ENCODE measurements at regions not wholly inside any gene's neighbourhood (a gene's known extent, or its start where the extent isn't known, plus 50 kb on each side); places are given as distances from the start of the nearest gene placed in this dataset.

DNA sequence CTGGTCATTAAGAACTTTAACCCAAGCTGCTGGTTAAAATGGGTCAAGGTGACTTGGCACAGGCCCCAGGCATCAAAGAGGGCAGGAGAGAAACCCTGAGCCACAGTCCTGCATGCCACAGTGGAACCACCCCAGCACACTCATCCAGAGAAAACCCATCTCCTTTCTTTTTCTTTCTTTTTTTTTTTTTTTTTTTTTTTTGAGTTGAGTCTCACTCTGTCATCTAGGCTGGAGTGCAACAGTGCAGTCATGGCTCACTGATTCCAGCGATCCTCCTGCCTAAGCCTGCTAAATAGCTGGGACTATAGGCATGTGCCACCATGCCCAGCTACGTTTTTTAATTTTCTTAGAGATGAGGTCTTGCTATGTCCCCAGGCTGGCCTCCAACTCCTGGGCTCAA is 109.2 kb upstream of the RAB4A start:
- H3K4me1 ChIP-seq (replicated peaks), result no peaks in the 10 kb centered on the region
- H3K27ac ChIP-seq, result no peak overlapping the region
- no peaks in the 10 kb centered on the region for H3K36me3 ChIP-seq
- H3K9me3 ChIP-seq, result no peaks in the 10 kb centered on the region
- DNase-seq (ENCODE audit: low spot score), result no peak
- 62% methylated on average over 2 of the region's 2 CpGs for WGBS
- TF ChIP-seq, protein P1, sequence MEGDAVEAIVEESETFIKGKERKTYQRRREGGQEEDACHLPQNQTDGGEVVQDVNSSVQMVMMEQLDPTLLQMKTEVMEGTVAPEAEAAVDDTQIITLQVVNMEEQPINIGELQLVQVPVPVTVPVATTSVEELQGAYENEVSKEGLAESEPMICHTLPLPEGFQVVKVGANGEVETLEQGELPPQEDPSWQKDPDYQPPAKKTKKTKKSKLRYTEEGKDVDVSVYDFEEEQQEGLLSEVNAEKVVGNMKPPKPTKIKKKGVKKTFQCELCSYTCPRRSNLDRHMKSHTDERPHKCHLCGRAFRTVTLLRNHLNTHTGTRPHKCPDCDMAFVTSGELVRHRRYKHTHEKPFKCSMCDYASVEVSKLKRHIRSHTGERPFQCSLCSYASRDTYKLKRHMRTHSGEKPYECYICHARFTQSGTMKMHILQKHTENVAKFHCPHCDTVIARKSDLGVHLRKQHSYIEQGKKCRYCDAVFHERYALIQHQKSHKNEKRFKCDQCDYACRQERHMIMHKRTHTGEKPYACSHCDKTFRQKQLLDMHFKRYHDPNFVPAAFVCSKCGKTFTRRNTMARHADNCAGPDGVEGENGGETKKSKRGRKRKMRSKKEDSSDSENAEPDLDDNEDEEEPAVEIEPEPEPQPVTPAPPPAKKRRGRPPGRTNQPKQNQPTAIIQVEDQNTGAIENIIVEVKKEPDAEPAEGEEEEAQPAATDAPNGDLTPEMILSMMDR (IDR thresholded peaks at IDR 0.05), result no peak
- TF ChIP-seq POLR2AphosphoS5 (IDR thresholded peaks at IDR 0.05), result no peak
- no peak for TF ChIP-seq POLR2A (IDR thresholded peaks at IDR 0.05)
- no peak overlapping the region for H3K4me3 ChIP-seq
- H3K27me3 ChIP-seq (replicated peaks; ENCODE audit: insufficient read depth), result no peaks in the 10 kb centered on the region
- intact Hi-C loops (cut with DNase I), result no loop called here

DNA sequence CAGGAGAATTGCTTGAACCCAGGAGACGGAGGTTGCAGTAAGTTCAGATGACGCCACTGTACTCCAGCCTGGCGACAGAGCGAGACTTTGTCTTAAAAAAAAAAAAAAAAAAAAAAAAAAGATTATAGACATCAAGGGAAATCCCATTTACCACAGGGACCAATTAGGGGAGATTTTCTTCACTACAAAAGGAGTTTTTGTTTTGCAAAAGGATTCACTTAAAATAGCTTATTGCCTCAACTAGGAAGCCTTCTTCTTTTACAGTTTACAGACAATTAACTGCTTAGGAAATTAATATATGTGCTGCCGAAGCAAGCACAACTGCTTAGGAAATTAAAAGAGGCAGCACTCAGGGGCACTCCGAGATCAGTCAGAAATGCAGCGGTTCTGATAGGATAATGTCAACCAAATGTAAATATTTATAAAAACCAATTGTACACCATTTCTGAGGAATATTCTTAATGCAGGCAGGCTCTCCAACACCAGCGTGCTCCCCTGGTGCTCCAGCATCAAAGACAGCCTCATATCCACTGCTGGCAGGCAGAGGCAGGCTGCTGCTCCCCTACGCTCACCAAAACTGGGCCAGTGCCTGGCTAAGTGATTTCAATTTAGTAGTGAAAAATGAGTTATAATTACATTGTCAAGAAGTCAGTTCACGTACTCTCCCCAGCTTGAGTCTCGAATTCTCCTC is 107.9 kb upstream of the RAB4A start:
- Histone ChIP-seq H3K4me3 (no peak overlapping the region), H3K9me3 (no peaks in the 10 kb centered on the region), H3K27me3 (replicated peaks; ENCODE audit: insufficient read depth) (no peaks in the 10 kb centered on the region), H3K36me3 (no peaks in the 10 kb centered on the region), H3K27ac (no peak overlapping the region), H3K4me1 (replicated peaks) (no peaks in the 10 kb centered on the region)
- 86% methylated on average over 11 of the region's 11 CpGs for WGBS
- TF ChIP-seq, protein P1 (IDR thresholded peaks at IDR 0.05), result no peak
- no peak for TF ChIP-seq POLR2A (IDR thresholded peaks at IDR 0.05)
- no peak for TF ChIP-seq POLR2AphosphoS5 (IDR thresholded peaks at IDR 0.05)
- intact Hi-C loops (cut with DNase I), result no loop called here
- DNase-seq (ENCODE audit: low spot score), result no peak

DNA sequence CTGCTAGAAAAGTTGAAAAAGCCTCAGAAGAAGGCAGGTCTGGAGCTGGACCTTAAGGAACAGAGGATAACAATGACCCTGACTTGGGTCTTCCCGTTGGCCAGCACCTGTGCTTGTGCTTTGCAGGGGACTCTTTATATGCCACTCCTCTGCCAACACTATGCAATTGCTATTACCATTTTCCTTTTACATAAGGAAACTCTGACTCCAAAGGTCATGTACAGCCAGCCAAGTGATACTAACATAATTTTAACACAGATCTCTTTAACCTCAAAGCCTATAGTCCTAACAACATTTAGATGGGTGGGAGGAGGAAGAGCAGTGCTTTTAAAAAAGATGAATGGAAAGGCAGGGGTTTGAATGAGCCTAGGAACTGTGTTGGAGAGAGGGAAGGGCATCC is 106.6 kb upstream of the RAB4A start:
- WGBS, result 88% methylated on average over 1 of the region's 1 CpG
- no peaks in the 10 kb centered on the region for H3K36me3 ChIP-seq
- no peak overlapping the region for H3K4me3 ChIP-seq
- H3K27ac ChIP-seq, result no peak overlapping the region
- H3K4me1 ChIP-seq (replicated peaks), result no peaks in the 10 kb centered on the region
- intact Hi-C loops (cut with DNase I), result no loop called here
- TF ChIP-seq, protein P1 (IDR thresholded peaks at IDR 0.05), result no peak
- TF ChIP-seq POLR2A (IDR thresholded peaks at IDR 0.05) (no peak), POLR2AphosphoS5 (IDR thresholded peaks at IDR 0.05) (no peak)
- H3K27me3 ChIP-seq (replicated peaks; ENCODE audit: insufficient read depth), result no peaks in the 10 kb centered on the region
- no peak for DNase-seq (ENCODE audit: low spot score)
- no peaks in the 10 kb centered on the region for H3K9me3 ChIP-seq

DNA sequence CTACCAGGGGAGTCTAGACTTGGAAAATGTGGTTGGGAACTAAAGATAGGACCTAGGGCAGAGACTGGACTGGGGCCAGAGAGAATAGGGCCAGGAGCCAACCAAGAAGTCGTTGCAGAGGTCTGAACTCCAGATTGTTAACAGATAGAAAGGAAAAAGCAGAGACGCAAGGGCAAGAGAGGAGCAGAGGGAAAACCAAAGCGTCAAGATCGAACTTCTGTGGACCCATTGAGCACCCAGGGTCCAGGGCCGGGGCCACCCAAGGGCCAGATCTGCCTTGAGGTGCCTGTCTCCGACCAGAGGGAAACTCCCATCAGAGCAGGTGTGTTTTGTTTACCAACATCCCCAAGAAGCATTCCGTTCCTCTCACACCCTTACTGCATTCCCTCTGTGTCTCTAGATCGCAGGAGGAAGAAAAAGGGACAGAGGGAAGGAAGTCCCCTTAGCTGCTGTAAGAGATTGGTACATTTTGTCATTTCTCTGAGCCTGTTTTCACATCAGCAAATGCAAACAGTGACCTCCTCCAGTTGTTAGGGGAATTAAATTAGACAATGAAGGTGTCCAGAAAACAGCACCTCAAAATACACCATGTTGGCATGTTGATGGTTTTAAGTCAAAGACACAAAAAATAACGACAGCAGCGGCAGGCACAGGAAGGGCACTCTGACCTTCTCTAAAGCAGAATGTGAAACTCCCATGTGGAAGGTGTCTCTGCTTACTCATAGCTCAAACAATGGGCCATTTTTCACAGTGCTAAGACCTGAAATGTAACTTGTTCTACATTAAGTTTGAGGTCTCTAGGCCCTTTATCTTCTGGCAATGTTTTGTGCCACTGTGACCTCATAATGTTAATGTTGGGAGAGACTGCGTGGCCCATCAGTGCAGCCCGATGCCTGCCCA is 105.8 kb upstream of the RAB4A start:
- DNase-seq (ENCODE audit: low spot score), result no peak
- no peaks in the 10 kb centered on the region for H3K4me1 ChIP-seq (replicated peaks)
- H3K9me3 ChIP-seq, result no peaks in the 10 kb centered on the region
- intact Hi-C loops (cut with DNase I), result no loop called here
- WGBS, result 56% methylated on average over 12 of the region's 12 CpGs
- no peak overlapping the region for H3K4me3 ChIP-seq
- H3K27ac ChIP-seq, result no peak overlapping the region
- H3K36me3 ChIP-seq, result no peaks in the 10 kb centered on the region
- TF ChIP-seq, protein P1 (IDR thresholded peaks at IDR 0.05), result no peak
- TF ChIP-seq POLR2AphosphoS5 (IDR thresholded peaks at IDR 0.05) (no peak), POLR2A (IDR thresholded peaks at IDR 0.05) (no peak)
- H3K27me3 ChIP-seq (replicated peaks; ENCODE audit: insufficient read depth), result no peaks in the 10 kb centered on the region

All from prostate gland (tissue), 2 donors.